Liver (tissue), 8 donors: ENCODE measurements at regions not wholly inside any gene's neighbourhood (a gene's known extent, or its start where the extent isn't known, plus 50 kb on each side); places are given as distances from the start of the nearest gene placed in this dataset.

Experiments used
- DNase-seq: peaks from one replicate; pipeline ENCODE4 v3.0.0-alpha.2; 2017; ENCODE audit warnings: low spot score
- H3K27ac ChIP-seq, 2 donors: one replicate each; pipeline ENCODE4 v1.7.0; 2013; ENCODE audit warnings: inconsistent platforms in 2 of 2, low read length in 2 of 2, control low read depth in 1 of 2, low read depth in 1 of 2, mild to moderate bottlenecking in 1 of 2
- H3K27me3 ChIP-seq, 4 donors: one replicate each; pipeline versions ENCODE4 v1.6.1 to v1.7.0; 2013; ENCODE audit warnings: low read length in 3 of 4, inconsistent platforms in 1 of 4, mild to moderate bottlenecking in 1 of 4, moderate library complexity in 1 of 4; ENCODE audit not compliant: control insufficient read depth in 4 of 4, insufficient read depth in 4 of 4
- H3K36me3 ChIP-seq, 4 donors: one replicate each; pipeline versions ENCODE4 v1.6.1 to v1.7.0; 2013; ENCODE audit warnings: low read length in 3 of 4, mild to moderate bottlenecking in 3 of 4, low read depth in 1 of 4, moderate library complexity in 1 of 4; ENCODE audit not compliant: control insufficient read depth in 4 of 4, insufficient read depth in 3 of 4
- H3K4me1 ChIP-seq, 4 donors: one replicate each; pipeline versions ENCODE4 v1.6.1 to v1.7.0; 2013; ENCODE audit warnings: low read length in 3 of 4, mild to moderate bottlenecking in 3 of 4, moderate library complexity in 1 of 4; ENCODE audit not compliant: control insufficient read depth in 4 of 4, insufficient read depth in 4 of 4
- H3K4me3 ChIP-seq, 3 donors: one replicate each; pipeline versions ENCODE4 v1.6.1 to v1.7.0; 2013; ENCODE audit warnings: low read length in 3 of 3, control low read depth in 1 of 3, low read depth in 1 of 3, mild to moderate bottlenecking in 1 of 3
- H3K9ac ChIP-seq, 2 donors: one replicate each; pipeline ENCODE4 v1.7.0; 2013; ENCODE audit warnings: low read length in 2 of 2, mild to moderate bottlenecking in 2 of 2, moderate library complexity in 2 of 2, control low read depth in 1 of 2, low read depth in 1 of 2
- H3K9me3 ChIP-seq, 4 donors: one replicate each; pipeline versions ENCODE4 v1.6.1 to v1.7.0; 2013; ENCODE audit warnings: low read length in 3 of 4; ENCODE audit not compliant: control insufficient read depth in 4 of 4
- ATF3 ChIP-seq: IDR thresholded peaks from 2 replicates; pipeline ENCODE4 v1.6.1; 2016; ENCODE audit warnings: antibody characterized with exemption
- CTCF ChIP-seq: fragments of 150-350 bp; IDR thresholded peaks from 2 replicates; pipeline ENCODE4 v1.5.1; 2017; ENCODE audit warnings: improper control_type of control experiment, low read depth, low read length; ENCODE audit not compliant: missing input control
- EGR1 ChIP-seq, 2 donors: IDR thresholded peaks; 2 replicates each; pipeline ENCODE4 v1.6.1; 2016 to 2018; ENCODE audit warnings: antibody characterized with exemption in 2 of 2, low read depth in 2 of 2
- FOXA1 ChIP-seq: IDR thresholded peaks from 2 replicates; pipeline ENCODE4 v1.6.1; 2016; ENCODE audit warnings: antibody characterized with exemption
- FOXA2 ChIP-seq: IDR thresholded peaks from 2 replicates; pipeline ENCODE4 v1.6.1; 2016; ENCODE audit warnings: antibody characterized with exemption
- GABPA ChIP-seq, 2 donors: IDR thresholded peaks in 1 of 2; conservative IDR thresholded peaks in 1 of 2; 2 replicates each; pipeline ENCODE4 v1.6.1; 2016; ENCODE audit warnings: antibody characterized with exemption in 2 of 2, mild to moderate bottlenecking in 1 of 2, moderate library complexity in 1 of 2
- HNF4A ChIP-seq, 2 donors: conservative IDR thresholded peaks; 2 replicates each; pipeline ENCODE4 v1.6.1; 2016; ENCODE audit warnings: antibody characterized with exemption in 2 of 2, mild to moderate bottlenecking in 2 of 2
- HNF4G ChIP-seq: IDR thresholded peaks from 2 replicates; pipeline ENCODE4 v1.6.1; 2016; ENCODE audit warnings: antibody characterized with exemption
- JUND ChIP-seq, 2 donors: IDR thresholded peaks; 2 replicates each; pipeline ENCODE4 v1.6.1; 2016; ENCODE audit warnings: antibody characterized with exemption in 2 of 2
- MAX ChIP-seq: IDR thresholded peaks from 2 replicates; pipeline ENCODE4 v1.6.1; 2016; ENCODE audit warnings: antibody characterized with exemption
- NR2F2 ChIP-seq: IDR thresholded peaks from 2 replicates; pipeline ENCODE4 v1.6.1; 2016; ENCODE audit warnings: antibody characterized with exemption
- RAD21 ChIP-seq, 2 donors: IDR thresholded peaks; 2 replicates each; pipeline ENCODE4 v1.6.1; 2016; ENCODE audit warnings: antibody characterized with exemption in 2 of 2, mild to moderate bottlenecking in 2 of 2
- SP1 ChIP-seq: IDR thresholded peaks from 2 replicates; pipeline ENCODE4 v1.6.1; 2018; ENCODE audit warnings: antibody characterized with exemption, mild to moderate bottlenecking
- TAF1 ChIP-seq: conservative IDR thresholded peaks from 2 replicates; pipeline ENCODE4 v1.6.1; 2016; ENCODE audit warnings: antibody characterized with exemption, mild to moderate bottlenecking
- YY1 ChIP-seq: IDR thresholded peaks from 2 replicates; pipeline ENCODE4 v1.6.1; 2016; ENCODE audit warnings: antibody characterized with exemption, mild to moderate bottlenecking
- ZBTB33 ChIP-seq: IDR thresholded peaks from 2 replicates; pipeline ENCODE4 v1.6.1; 2016; ENCODE audit warnings: antibody characterized with exemption
- WGBS: extraction: QIAGEN DNeasy Blood & Tissue Kit; methylation state at CpG from one replicate; pipeline ENCODE4 v1.1.7; 2013; 5-methylcytosine and 5-hydroxymethylcytosine counted together
- TF ChIP-seq, protein P1 (sequence below): IDR thresholded peaks from 2 replicates; pipeline ENCODE4 v1.6.1; 2016; ENCODE audit warnings: antibody characterized with exemption, mild to moderate bottlenecking
- donor health status: healthy.
- donor health status: healthy.
- donor health status: healthy.
- donor health status: healthy.
- donor health status: healthy.

GRCh38 chr2:57693965-57694364 is 352.6 kb upstream of the VRK2 start:
- DNase-seq: no peak
- Histone ChIP-seq H3K9me3 (peaks cover 0 to 3% (median 0%) of the 10 kb centered on the region in 4 donors), H3K4me1 (no peaks in the 10 kb centered on the region), H3K27ac (no peak overlapping the region), H3K4me3 (no peak overlapping the region), H3K27me3 (no peaks in the 10 kb centered on the region), H3K9ac (no peak overlapping the region), H3K36me3 (no peaks in the 10 kb centered on the region)
- TF ChIP-seq JUND (IDR thresholded peaks at IDR 0.05) (no peak), HNF4G (no peak), HNF4A (conservative IDR thresholded peaks at IDR 0.05) (no peak), SP1 (no peak), GABPA (IDR thresholded peaks at IDR 0.05 in 1 of 2, conservative IDR thresholded peaks at IDR 0.05 in 1 of 2) (no peak), EGR1 (IDR thresholded peaks at IDR 0.05; ENCODE audit: low read depth in 2 of 2) (no peak), RAD21 (IDR thresholded peaks at IDR 0.05) (no peak), TAF1 (no peak), ZBTB33 (no peak), MAX (no peak), CTCF (no peak)
- TF ChIP-seq, protein P1, sequence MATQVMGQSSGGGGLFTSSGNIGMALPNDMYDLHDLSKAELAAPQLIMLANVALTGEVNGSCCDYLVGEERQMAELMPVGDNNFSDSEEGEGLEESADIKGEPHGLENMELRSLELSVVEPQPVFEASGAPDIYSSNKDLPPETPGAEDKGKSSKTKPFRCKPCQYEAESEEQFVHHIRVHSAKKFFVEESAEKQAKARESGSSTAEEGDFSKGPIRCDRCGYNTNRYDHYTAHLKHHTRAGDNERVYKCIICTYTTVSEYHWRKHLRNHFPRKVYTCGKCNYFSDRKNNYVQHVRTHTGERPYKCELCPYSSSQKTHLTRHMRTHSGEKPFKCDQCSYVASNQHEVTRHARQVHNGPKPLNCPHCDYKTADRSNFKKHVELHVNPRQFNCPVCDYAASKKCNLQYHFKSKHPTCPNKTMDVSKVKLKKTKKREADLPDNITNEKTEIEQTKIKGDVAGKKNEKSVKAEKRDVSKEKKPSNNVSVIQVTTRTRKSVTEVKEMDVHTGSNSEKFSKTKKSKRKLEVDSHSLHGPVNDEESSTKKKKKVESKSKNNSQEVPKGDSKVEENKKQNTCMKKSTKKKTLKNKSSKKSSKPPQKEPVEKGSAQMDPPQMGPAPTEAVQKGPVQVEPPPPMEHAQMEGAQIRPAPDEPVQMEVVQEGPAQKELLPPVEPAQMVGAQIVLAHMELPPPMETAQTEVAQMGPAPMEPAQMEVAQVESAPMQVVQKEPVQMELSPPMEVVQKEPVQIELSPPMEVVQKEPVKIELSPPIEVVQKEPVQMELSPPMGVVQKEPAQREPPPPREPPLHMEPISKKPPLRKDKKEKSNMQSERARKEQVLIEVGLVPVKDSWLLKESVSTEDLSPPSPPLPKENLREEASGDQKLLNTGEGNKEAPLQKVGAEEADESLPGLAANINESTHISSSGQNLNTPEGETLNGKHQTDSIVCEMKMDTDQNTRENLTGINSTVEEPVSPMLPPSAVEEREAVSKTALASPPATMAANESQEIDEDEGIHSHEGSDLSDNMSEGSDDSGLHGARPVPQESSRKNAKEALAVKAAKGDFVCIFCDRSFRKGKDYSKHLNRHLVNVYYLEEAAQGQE: no peak
- 82% methylated on average over 2 of the region's 2 CpGs for WGBS

DNA sequence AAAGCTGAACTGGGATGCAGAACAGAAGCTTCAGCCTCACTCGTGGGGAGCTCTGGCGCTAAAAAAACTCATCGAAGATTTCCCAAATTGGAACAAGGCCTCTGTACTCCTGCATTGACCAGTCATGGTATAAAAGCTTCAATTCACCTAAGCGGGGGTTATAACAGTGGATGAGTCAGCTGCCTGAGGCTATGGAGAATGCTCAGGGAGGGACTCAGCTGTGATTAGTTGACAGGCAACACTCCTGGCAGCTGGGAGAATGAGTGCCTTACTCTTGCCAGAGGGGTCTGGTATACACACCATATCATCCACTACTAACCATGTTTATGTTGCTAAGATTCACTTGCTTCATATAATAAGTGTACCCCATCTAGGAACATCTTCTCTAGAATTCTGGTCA is 350.6 kb upstream of the VRK2 start:
- Histone ChIP-seq H3K9ac (no peak overlapping the region), H3K36me3 (no peaks in the 10 kb centered on the region), H3K4me1 (no peaks in the 10 kb centered on the region), H3K9me3 (no peaks in the 10 kb centered on the region), H3K27me3 (no peaks in the 10 kb centered on the region), H3K27ac (no peak overlapping the region), H3K4me3 (no peak overlapping the region)
- 90% methylated on average over 4 of the region's 4 CpGs for WGBS
- TF ChIP-seq TAF1 (no peak), GABPA (IDR thresholded peaks at IDR 0.05 in 1 of 2, conservative IDR thresholded peaks at IDR 0.05 in 1 of 2) (no peak), ZBTB33 (no peak), SP1 (no peak), FOXA1 (no peak), FOXA2 (no peak), ATF3 (no peak), EGR1 (IDR thresholded peaks at IDR 0.05; ENCODE audit: low read depth in 2 of 2) (no peak), NR2F2 (no peak), HNF4G (no peak), JUND (IDR thresholded peaks at IDR 0.05) (no peak), MAX (no peak), YY1 (no peak)
- TF ChIP-seq, protein P1: no peak
- no peak for DNase-seq
